Activated naive CD4-positive, alpha-beta T cell treated with anti-CD3 and anti-CD28 coated beads, Interleukin-2, amount 10 ng/mL, durations not matched to agents 7 days and 5 days (primary cell): ENCODE measurements at regions not wholly inside any gene's neighbourhood (a gene's known extent, or its start where the extent isn't known, plus 50 kb on each side); places are given as distances from the start of the nearest gene placed in this dataset.

ENCODE experiments used
- CTCF ChIA-PET: fragments of 350-600 bp; sonication (Branson Sonifier 250); formaldehyde crosslinking; loops from one replicate; lab custom pipeline; 2021; ENCODE audit warnings: antibody characterized with exemption; lab: Charles Lee
- DNase-seq: peaks from one replicate; pipeline ENCODE4 v3.0.0-alpha.2; 2020
- H3K27ac Mint-ChIP-seq: one replicate; pipeline ENCODE4 v1.8.0; 2021; ENCODE audit warnings: mild to moderate bottlenecking, moderate library complexity, mixed read lengths
- H3K27me3 Mint-ChIP-seq: one replicate; pipeline ENCODE4 v1.8.0; 2021; ENCODE audit warnings: mild to moderate bottlenecking, mixed read lengths
- H3K36me3 Mint-ChIP-seq: one replicate; pipeline ENCODE4 v1.8.0; 2021; ENCODE audit warnings: mixed read lengths
- H3K4me1 Mint-ChIP-seq: one replicate; pipeline ENCODE4 v1.8.0; 2021; ENCODE audit warnings: mixed read lengths
- H3K4me3 Mint-ChIP-seq: one replicate; pipeline ENCODE4 v1.8.0; 2021; ENCODE audit warnings: mild to moderate bottlenecking, moderate library complexity, mixed read lengths
- H3K9me3 Mint-ChIP-seq: one replicate; pipeline ENCODE4 v1.8.0; 2021; ENCODE audit warnings: mixed read lengths

DNA sequence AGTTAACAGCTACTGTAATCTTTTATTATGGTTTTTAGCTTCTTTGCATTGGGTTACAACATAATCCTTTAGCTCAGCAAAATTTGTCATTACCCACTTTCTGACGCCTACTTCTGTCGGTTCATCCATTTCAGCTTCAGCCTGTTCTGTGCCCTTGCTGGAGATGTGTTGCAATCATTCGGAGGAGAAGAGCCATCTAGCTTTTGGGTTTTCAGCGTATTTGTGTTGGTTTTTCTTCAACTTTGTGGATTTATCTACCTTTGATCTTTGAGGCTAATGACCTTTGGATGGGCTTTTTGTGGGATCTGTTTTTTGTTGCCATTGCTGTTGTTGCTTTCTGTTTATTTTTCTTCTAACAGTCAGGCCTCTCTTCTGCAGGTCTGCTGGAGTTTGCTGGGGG is 69.2 kb upstream of the ATXN7L3B start:
- Mint-ChIP-seq H3K9me3 (no peaks in the 10 kb centered on the region), H3K4me3 (no peak overlapping the region), H3K4me1 (no peaks in the 10 kb centered on the region), H3K36me3 (no peaks in the 10 kb centered on the region), H3K27ac (no peak overlapping the region), H3K27me3 (no peaks in the 10 kb centered on the region)
- CTCF ChIA-PET = no interaction called here
- no peak for DNase-seq

- H3K27me3 Mint-ChIP-seq = no peaks in the 10 kb centered on the region
- H3K9me3 Mint-ChIP-seq = no peaks in the 10 kb centered on the region
- DNase-seq = no peak
- H3K4me1 Mint-ChIP-seq = no peaks in the 10 kb centered on the region
- H3K36me3 Mint-ChIP-seq = no peaks in the 10 kb centered on the region
- no peak overlapping the region for H3K4me3 Mint-ChIP-seq
- H3K27ac Mint-ChIP-seq = no peak overlapping the region
- CTCF ChIA-PET = no interaction called here
Measured at GRCh38 chr12:74476234-74476633, 61.4 kb upstream of the ATXN7L3B start.

GRCh38 chr12:74481078-74481477 is 56.6 kb upstream of the ATXN7L3B start:
- DNase-seq = no peak
- H3K27me3 Mint-ChIP-seq = no peaks in the 10 kb centered on the region
- no peaks in the 10 kb centered on the region for H3K36me3 Mint-ChIP-seq
- no peaks in the 10 kb centered on the region for H3K9me3 Mint-ChIP-seq
- H3K4me1 Mint-ChIP-seq = no peaks in the 10 kb centered on the region
- H3K4me3 Mint-ChIP-seq = no peak overlapping the region
- H3K27ac Mint-ChIP-seq = no peak overlapping the region
- CTCF ChIA-PET = no interaction called here

- no peaks in the 10 kb centered on the region for H3K27me3 Mint-ChIP-seq
- CTCF ChIA-PET = no interaction called here
- DNase-seq = no peak
- H3K4me1 Mint-ChIP-seq = no peaks in the 10 kb centered on the region
- H3K36me3 Mint-ChIP-seq = no peaks in the 10 kb centered on the region
- H3K4me3 Mint-ChIP-seq = no peak overlapping the region
- no peaks in the 10 kb centered on the region for H3K9me3 Mint-ChIP-seq
- no peak overlapping the region for H3K27ac Mint-ChIP-seq
Measured at GRCh38 chr12:74482115-74482514, 55.5 kb upstream of the ATXN7L3B start.

GRCh38 chr12:74483057-74483456 is 54.6 kb upstream of the ATXN7L3B start:
- Mint-ChIP-seq H3K36me3 (no peaks in the 10 kb centered on the region), H3K27ac (no peak overlapping the region), H3K9me3 (no peaks in the 10 kb centered on the region), H3K4me1 (no peaks in the 10 kb centered on the region), H3K27me3 (no peaks in the 10 kb centered on the region), H3K4me3 (no peak overlapping the region)
- no peak for DNase-seq
- CTCF ChIA-PET = no interaction called here
